Endothelial cell of umbilical vein (primary cell): ENCODE measurements at regions not wholly inside any gene's neighbourhood (a gene's known extent, or its start where the extent isn't known, plus 50 kb on each side); places are given as distances from the start of the nearest gene placed in this dataset.

ENCODE experiments used
- BruUV-seq: library from RNA; stranded (reverse); fragments of 400-500 nt; replicated peaks from 2 replicates; lab custom pipeline; 2021; lab: Mats Ljungman, UMichigan
- CTCF ChIA-PET: fragments of 300-600, 350-600 bp; sonication (Branson Sonifier 250); formaldehyde crosslinking; loops from one replicate; lab custom pipeline; 2021; ENCODE audit warnings: antibody characterized with exemption, inconsistent platforms; lab: Charles Lee
- POLR2A ChIA-PET: fragments of 300-600, 350-600 bp; sonication (Branson Sonifier 250); formaldehyde crosslinking; loops from one replicate; lab custom pipeline; 2021; ENCODE audit warnings: antibody characterized with exemption, inconsistent platforms; lab: Charles Lee
- DNase-seq: peaks from one replicate; pipeline ENCODE4 v3.0.0-alpha.2; 2011; ENCODE audit warnings: low read depth, low spot score
- FAIRE-seq: peaks from 2 replicates; lab custom pipeline; 2011; peaks lifted over from hg19 to GRCh38; lab: Jason Lieb, UNC
- H2AFZ ChIP-seq: 2 replicates; pipeline ENCODE4 v1.6.0; 2012; ENCODE audit warnings: low read depth, low read length, control low read depth, inconsistent platforms
- H3K27ac ChIP-seq: 2 replicates; pipeline ENCODE4 v1.5.1; 2011; ENCODE audit warnings: low read depth, mild to moderate bottlenecking, control low read depth, low read length, moderate library complexity; ENCODE audit not compliant: insufficient read depth
- H3K27me3 ChIP-seq, 2 experiments: 2 replicates each; pipeline versions ENCODE4 v1.6.0 to v1.6.1; 2011; ENCODE audit warnings: low read length in 2 of 2, mixed read lengths in 1 of 2; ENCODE audit not compliant: control insufficient read depth in 2 of 2, insufficient read depth in 2 of 2
- H3K36me3 ChIP-seq, 2 experiments: 2 replicates in 1 of 2; 3 replicates in 1 of 2; pipeline ENCODE4 v1.5.1; 2011; ENCODE audit warnings: low read length in 2 of 2, mild to moderate bottlenecking in 1 of 2, moderate library complexity in 1 of 2; ENCODE audit not compliant: control insufficient read depth in 2 of 2, insufficient read depth in 2 of 2; ENCODE audit errors: extremely low read depth in 1 of 2
- H3K4me1 ChIP-seq: 3 replicates; pipeline ENCODE4 v1.5.1; 2011; ENCODE audit warnings: mild to moderate bottlenecking, low read length; ENCODE audit not compliant: control insufficient read depth, insufficient read depth; ENCODE audit errors: extremely low read depth
- H3K4me2 ChIP-seq: 2 replicates; pipeline ENCODE4 v1.6.1; 2011; ENCODE audit warnings: low read length, control low read depth, mixed read lengths; ENCODE audit not compliant: insufficient read depth
- H3K4me3 ChIP-seq, 3 experiments: fragments of 200-600 bp in 1 of 3; sonication (generic), shearing (Covaris generic) in 1 of 3; replicated peaks in 1 of 3; 2 replicates each; pipeline ENCODE4 v1.5.1; 2011 to 2016; ENCODE audit warnings: control low read depth in 3 of 3, low read length in 3 of 3, mild to moderate bottlenecking in 2 of 3, inconsistent platforms in 1 of 3, low read depth in 1 of 3, moderate library complexity in 1 of 3; ENCODE audit not compliant: insufficient read depth in 1 of 3
- H3K79me2 ChIP-seq: 2 replicates; pipeline ENCODE4 v1.6.0; 2012; ENCODE audit warnings: low read length, inconsistent platforms; ENCODE audit not compliant: control insufficient read depth, insufficient read depth
- H3K9ac ChIP-seq: replicated peaks from 2 replicates; pipeline ENCODE3; 2011; ENCODE audit warnings: low read length, control low read depth; ENCODE audit not compliant: insufficient read depth; ENCODE audit errors: extremely low read depth
- H3K9me1 ChIP-seq: replicated peaks from 3 replicates; pipeline ENCODE4 v1.6.0; 2011; ENCODE audit warnings: mild to moderate bottlenecking, low read length; ENCODE audit not compliant: control insufficient read depth, insufficient read depth; ENCODE audit errors: extremely low read depth
- H3K9me3 ChIP-seq: replicated peaks from 2 replicates; pipeline ENCODE4 v1.5.1; 2012; ENCODE audit warnings: low read length, inconsistent platforms; ENCODE audit not compliant: control insufficient read depth, insufficient read depth
- H4K20me1 ChIP-seq: replicated peaks from 2 replicates; pipeline ENCODE3; 2011; ENCODE audit warnings: mild to moderate bottlenecking, low read length; ENCODE audit not compliant: control insufficient read depth, insufficient read depth; ENCODE audit errors: extremely low read depth
- EZH2 ChIP-seq: IDR thresholded peaks from 2 replicates; pipeline ENCODE4 v1.6.1; 2012; ENCODE audit warnings: borderline replicate concordance, low read depth, mild to moderate bottlenecking, moderate library complexity, low read length, inconsistent platforms; ENCODE audit not compliant: severe bottlenecking
- FOS ChIP-seq: IDR thresholded peaks from 2 replicates; pipeline ENCODE4 v1.6.1; 2011; ENCODE audit warnings: mild to moderate bottlenecking, low read length, moderate library complexity, borderline replicate concordance; ENCODE audit not compliant: insufficient read depth
- GATA2 ChIP-seq: IDR thresholded peaks from 2 replicates; pipeline ENCODE4 v1.7.0; 2011; ENCODE audit warnings: low read depth, mild to moderate bottlenecking, moderate library complexity, mixed read lengths, low read length; ENCODE audit not compliant: insufficient read length, insufficient read depth
- JUN ChIP-seq: IDR thresholded peaks from 2 replicates; pipeline ENCODE4 v1.6.1; 2011; ENCODE audit warnings: borderline replicate concordance, low read depth; ENCODE audit not compliant: insufficient read length, insufficient read depth
- MAX ChIP-seq: IDR thresholded peaks from 2 replicates; pipeline ENCODE4 v1.6.1; 2011; ENCODE audit not compliant: insufficient read depth, insufficient read length
- MYC ChIP-seq: IDR thresholded peaks from one replicate; pipeline ENCODE4 v1.6.1; 2011; ENCODE audit warnings: mild to moderate bottlenecking, low read depth, low read length
- POLR2A ChIP-seq: IDR thresholded peaks from 2 replicates; pipeline ENCODE4 v1.6.1; 2012; ENCODE audit warnings: low read depth, mild to moderate bottlenecking, control low read depth, low read length
- POLR2AphosphoS5 ChIP-seq: IDR thresholded peaks from 2 replicates; pipeline ENCODE4 v1.6.1; 2012; ENCODE audit warnings: low read depth, mild to moderate bottlenecking, control low read depth, low read length, moderate library complexity; ENCODE audit not compliant: insufficient read depth
- dilution Hi-C: fragments of 300-500 bp; cut with MboI; formaldehyde crosslinking; loops from one replicate; pipeline ENCODE4 v1.15.0; 2019; ENCODE audit warnings: low sequenced_read_pairs; ENCODE audit not compliant: extremely low pct_ligation_motif_present
- intact Hi-C: fragments of 100-400 bp; cut with micrococcal nuclease; formaldehyde crosslinking; loops from one replicate; pipeline ENCODE4 v1.10.0; 2022
- TF ChIP-seq, protein P1 (sequence below), 2 donors: IDR thresholded peaks; 1 replicate in 1 of 2; 2 replicates in 1 of 2; pipeline ENCODE4 v1.5.1; 2011; ENCODE audit warnings: low read length in 2 of 2, mild to moderate bottlenecking in 2 of 2, moderate library complexity in 2 of 2, control low read depth in 1 of 2, inconsistent platforms in 1 of 2, low read depth in 1 of 2; ENCODE audit not compliant: insufficient read depth in 1 of 2; ENCODE audit errors: extremely low read depth in 1 of 2

- no TSS peak for BruUV-seq
- CTCF ChIA-PET = interaction anchor here (0.7 to 10.2 kb wide), 6 partner anchors 573 to 1570 kb away, joined by 3 to 297 read pairs (median 3); partner anchors contain the start of gene POT1
- POLR2A ChIA-PET = no interaction called here
- H3K9me3 ChIP-seq = no peaks in the 10 kb centered on the region
- no peak overlapping the region for H3K27ac ChIP-seq
- H3K4me3 ChIP-seq = no peak overlapping the region
- DNase-seq (peak; percentile 61), FAIRE-seq (peak; percentile 87)
- H3K9me1 ChIP-seq = no peaks in the 10 kb centered on the region
- H2AFZ ChIP-seq = peak overlapping the region; percentile 26
- TF ChIP-seq, protein P1, sequence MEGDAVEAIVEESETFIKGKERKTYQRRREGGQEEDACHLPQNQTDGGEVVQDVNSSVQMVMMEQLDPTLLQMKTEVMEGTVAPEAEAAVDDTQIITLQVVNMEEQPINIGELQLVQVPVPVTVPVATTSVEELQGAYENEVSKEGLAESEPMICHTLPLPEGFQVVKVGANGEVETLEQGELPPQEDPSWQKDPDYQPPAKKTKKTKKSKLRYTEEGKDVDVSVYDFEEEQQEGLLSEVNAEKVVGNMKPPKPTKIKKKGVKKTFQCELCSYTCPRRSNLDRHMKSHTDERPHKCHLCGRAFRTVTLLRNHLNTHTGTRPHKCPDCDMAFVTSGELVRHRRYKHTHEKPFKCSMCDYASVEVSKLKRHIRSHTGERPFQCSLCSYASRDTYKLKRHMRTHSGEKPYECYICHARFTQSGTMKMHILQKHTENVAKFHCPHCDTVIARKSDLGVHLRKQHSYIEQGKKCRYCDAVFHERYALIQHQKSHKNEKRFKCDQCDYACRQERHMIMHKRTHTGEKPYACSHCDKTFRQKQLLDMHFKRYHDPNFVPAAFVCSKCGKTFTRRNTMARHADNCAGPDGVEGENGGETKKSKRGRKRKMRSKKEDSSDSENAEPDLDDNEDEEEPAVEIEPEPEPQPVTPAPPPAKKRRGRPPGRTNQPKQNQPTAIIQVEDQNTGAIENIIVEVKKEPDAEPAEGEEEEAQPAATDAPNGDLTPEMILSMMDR (IDR thresholded peaks at IDR 0.05; ENCODE audit: extremely low read depth in 1 of 2, insufficient read depth in 1 of 2, low read depth in 1 of 2, low read length in 2 of 2) = peak; percentile 26 to 38
- TF ChIP-seq POLR2A = no peak
- no peak overlapping the region for H3K4me2 ChIP-seq
- no peaks in the 10 kb centered on the region for H3K27me3 ChIP-seq
- dilution Hi-C loops (no loop called here), intact Hi-C loops (loop anchor here (1.0 kb wide), 1 partner anchor 611 kb away; no protein-coding TSS in a partner anchor)
- H3K9ac ChIP-seq = no peak overlapping the region
- no peaks in the 10 kb centered on the region for H3K36me3 ChIP-seq
- no peaks in the 10 kb centered on the region for H4K20me1 ChIP-seq
- no peaks in the 10 kb centered on the region for H3K79me2 ChIP-seq
- H3K4me1 ChIP-seq = no peaks in the 10 kb centered on the region
These were observed 741.4 kb upstream of the POT1 start for GRCh38 chr7:125670926-125671572.

GRCh38 chr7:125668321-125668993, 738.8 kb upstream of the POT1 start:
- H3K4me3 ChIP-seq = no peak overlapping the region
- H2AFZ ChIP-seq = peak overlapping the region; percentile 44
- no peaks in the 10 kb centered on the region for H3K79me2 ChIP-seq
- DNase-seq (no peak), FAIRE-seq (no peak)
- H3K4me1 ChIP-seq = no peaks in the 10 kb centered on the region
- ChIA-PET CTCF (interaction anchor here (10.2 kb wide), 1 partner anchor 608 kb away, joined by 297 read pairs; no protein-coding TSS in a partner anchor), POLR2A (no interaction called here)
- no peaks in the 10 kb centered on the region for H3K9me1 ChIP-seq
- H3K27me3 ChIP-seq = no peaks in the 10 kb centered on the region
- H3K27ac ChIP-seq = no peak overlapping the region
- H3K4me2 ChIP-seq = no peak overlapping the region
- dilution Hi-C loops = no loop called here
- H3K9ac ChIP-seq = no peak overlapping the region
- TF ChIP-seq JUN (no peak), GATA2 (no peak), MYC (no peak), FOS (no peak), POLR2AphosphoS5 (no peak), POLR2A (no peak), EZH2 (no peak), MAX (no peak)
- TF ChIP-seq, protein P1 (IDR thresholded peaks at IDR 0.05; ENCODE audit: extremely low read depth in 1 of 2, insufficient read depth in 1 of 2, low read depth in 1 of 2, low read length in 2 of 2) = no peak
- intact Hi-C loops = no loop called here
- BruUV-seq = no TSS peak
- H4K20me1 ChIP-seq = no peaks in the 10 kb centered on the region
- H3K36me3 ChIP-seq = no peaks in the 10 kb centered on the region
- H3K9me3 ChIP-seq = no peaks in the 10 kb centered on the region
